ENCODE measurements at regions not wholly inside any gene's neighbourhood (a gene's known extent, or its start where the extent isn't known, plus 50 kb on each side); places are given as distances from the start of the nearest gene placed in this dataset.
"Not testable (repeated sequence)": the region's sequence is repeated elsewhere in the genome, so short reads cannot be mapped to it uniquely, and the experiment has no call there.

GRCh38 chr3:177494216-177494615, 296.9 kb upstream of the TBL1XR1 start:
- no peaks in the 10 kb centered on the region for H3K9me3 Mint-ChIP-seq (ENCODE audit: low read depth)
- H3K36me3 Mint-ChIP-seq = peaks cover 2% of the 10 kb centered on the region
- peaks cover 2% of the 10 kb centered on the region for H3K4me1 Mint-ChIP-seq (ENCODE audit: low read depth)
- no peak overlapping the region for H3K4me3 Mint-ChIP-seq
- H3K27ac Mint-ChIP-seq = no peak overlapping the region
- H3K27me3 Mint-ChIP-seq = no peaks in the 10 kb centered on the region

GRCh38 chr3:177495566-177495965, 298.3 kb upstream of the TBL1XR1 start:
- Mint-ChIP-seq H3K9me3 (ENCODE audit: low read depth) (no peaks in the 10 kb centered on the region), H3K36me3 (peaks cover 2% of the 10 kb centered on the region), H3K4me3 (no peak overlapping the region), H3K27me3 (no peaks in the 10 kb centered on the region), H3K27ac (no peak overlapping the region), H3K4me1 (ENCODE audit: low read depth) (no peaks in the 10 kb centered on the region)

GRCh38 chr3:177498037-177498857, 301.0 kb upstream of the TBL1XR1 start:
- Mint-ChIP-seq H3K4me1 (ENCODE audit: low read depth) (no peaks in the 10 kb centered on the region), H3K27ac (no peak overlapping the region), H3K36me3 (peaks cover 2% of the 10 kb centered on the region), H3K4me3 (no peak overlapping the region), H3K27me3 (no peaks in the 10 kb centered on the region), H3K9me3 (ENCODE audit: low read depth) (no peaks in the 10 kb centered on the region)

- H3K36me3 Mint-ChIP-seq; H3K4me1 Mint-ChIP-seq (ENCODE audit: low read depth); H3K27ac Mint-ChIP-seq; H3K4me3 Mint-ChIP-seq; H3K27me3 Mint-ChIP-seq; H3K9me3 Mint-ChIP-seq (ENCODE audit: low read depth): not testable (repeated sequence)
Observed at GRCh38 chr3:177499039-177499438, 301.8 kb upstream of the TBL1XR1 start.

GRCh38 chr3:177499779-177500423, 302.6 kb upstream of the TBL1XR1 start:
- no peak overlapping the region for H3K27ac Mint-ChIP-seq
- H3K36me3 Mint-ChIP-seq = no peaks in the 10 kb centered on the region
- H3K4me3 Mint-ChIP-seq = no peak overlapping the region
- no peaks in the 10 kb centered on the region for H3K9me3 Mint-ChIP-seq (ENCODE audit: low read depth)
- no peaks in the 10 kb centered on the region for H3K27me3 Mint-ChIP-seq
- no peaks in the 10 kb centered on the region for H3K4me1 Mint-ChIP-seq (ENCODE audit: low read depth)

- H3K27me3 Mint-ChIP-seq = no peaks in the 10 kb centered on the region
- no peaks in the 10 kb centered on the region for H3K9me3 Mint-ChIP-seq (ENCODE audit: low read depth)
- no peak overlapping the region for H3K4me3 Mint-ChIP-seq
- H3K36me3 Mint-ChIP-seq = no peaks in the 10 kb centered on the region
- no peaks in the 10 kb centered on the region for H3K4me1 Mint-ChIP-seq (ENCODE audit: low read depth)
- H3K27ac Mint-ChIP-seq = no peak overlapping the region
Observed at GRCh38 chr3:177510693-177511216, 313.5 kb upstream of the TBL1XR1 start.

- Mint-ChIP-seq H3K36me3 (no peaks in the 10 kb centered on the region), H3K9me3 (ENCODE audit: low read depth) (no peaks in the 10 kb centered on the region), H3K4me1 (ENCODE audit: low read depth) (no peaks in the 10 kb centered on the region), H3K27me3 (no peaks in the 10 kb centered on the region), H3K4me3 (no peak overlapping the region), H3K27ac (no peak overlapping the region)
Observed at GRCh38 chr3:177512945-177513814, 315.9 kb upstream of the TBL1XR1 start.

GRCh38 chr3:177513815-177514610, 316.7 kb upstream of the TBL1XR1 start:
- no peaks in the 10 kb centered on the region for H3K4me1 Mint-ChIP-seq (ENCODE audit: low read depth)
- no peak overlapping the region for H3K27ac Mint-ChIP-seq
- no peaks in the 10 kb centered on the region for H3K9me3 Mint-ChIP-seq (ENCODE audit: low read depth)
- H3K27me3 Mint-ChIP-seq = no peaks in the 10 kb centered on the region
- no peak overlapping the region for H3K4me3 Mint-ChIP-seq
- no peaks in the 10 kb centered on the region for H3K36me3 Mint-ChIP-seq

GRCh38 chr3:177514611-177515499, 317.6 kb upstream of the TBL1XR1 start:
- H3K36me3 Mint-ChIP-seq = no peaks in the 10 kb centered on the region
- H3K4me1 Mint-ChIP-seq (ENCODE audit: low read depth) = no peaks in the 10 kb centered on the region
- no peak overlapping the region for H3K27ac Mint-ChIP-seq

GRCh38 chr3:177515786-177516157, 318.5 kb upstream of the TBL1XR1 start:
- Mint-ChIP-seq H3K4me1 (ENCODE audit: low read depth) (no peaks in the 10 kb centered on the region), H3K27ac (no peak overlapping the region), H3K4me3 (no peak overlapping the region), H3K9me3 (ENCODE audit: low read depth) (no peaks in the 10 kb centered on the region), H3K27me3 (no peaks in the 10 kb centered on the region), H3K36me3 (no peaks in the 10 kb centered on the region)

More at GRCh38 chr3:177514611-177515499, 317.6 kb upstream of the TBL1XR1 start:
- Mint-ChIP-seq H3K9me3 (ENCODE audit: low read depth) (no peaks in the 10 kb centered on the region), H3K4me3 (no peak overlapping the region), H3K27me3 (no peaks in the 10 kb centered on the region)

GRCh38 chr3:177516158-177517011, 319.1 kb upstream of the TBL1XR1 start:
- Mint-ChIP-seq H3K9me3 (ENCODE audit: low read depth) (no peaks in the 10 kb centered on the region), H3K27me3 (no peaks in the 10 kb centered on the region), H3K27ac (no peak overlapping the region), H3K4me3 (no peak overlapping the region), H3K4me1 (ENCODE audit: low read depth) (no peaks in the 10 kb centered on the region), H3K36me3 (no peaks in the 10 kb centered on the region)

GRCh38 chr3:177517906-177518305, 320.6 kb upstream of the TBL1XR1 start:
- Mint-ChIP-seq H3K4me3 (no peak overlapping the region), H3K27ac (no peak overlapping the region)

GRCh38 chr3:177519588-177519987, 322.3 kb upstream of the TBL1XR1 start:
- Mint-ChIP-seq H3K9me3 (ENCODE audit: low read depth) (no peaks in the 10 kb centered on the region), H3K4me1 (ENCODE audit: low read depth) (peaks cover 6% of the 10 kb centered on the region), H3K4me3 (no peak overlapping the region), H3K36me3 (no peaks in the 10 kb centered on the region), H3K27ac (no peak overlapping the region), H3K27me3 (no peaks in the 10 kb centered on the region)

More at GRCh38 chr3:177517906-177518305, 320.6 kb upstream of the TBL1XR1 start:
- Mint-ChIP-seq H3K36me3 (no peaks in the 10 kb centered on the region), H3K27me3 (no peaks in the 10 kb centered on the region), H3K4me1 (ENCODE audit: low read depth) (no peaks in the 10 kb centered on the region), H3K9me3 (ENCODE audit: low read depth) (no peaks in the 10 kb centered on the region)

Data from activated naive CD8-positive, alpha-beta T cell (primary cell).